ENCODE measurements at regions not wholly inside any gene's neighbourhood (a gene's known extent, or its start where the extent isn't known, plus 50 kb on each side); places are given as distances from the start of the nearest gene placed in this dataset.

GRCh38 chr9:108709997-108710396 is 145.8 kb downstream of the ACTL7B start:
- Histone ChIP-seq H3K4me3 (no peak overlapping the region), H3K4me1 (no peaks in the 10 kb centered on the region), H3K36me3 (no peaks in the 10 kb centered on the region), H3K27me3 (no peaks in the 10 kb centered on the region), H3K9me3 (no peaks in the 10 kb centered on the region), H3K27ac (peak overlapping the region in 3 of 4 donors; percentile 27 to 57 (median 54))
- DNase-seq, result no peak
- WGBS, 2 donors, result 87 to 96% methylated on average over 1 of the region's 1 CpG
- intact Hi-C loops (cut with DNase I), result no loop called here
- TF ChIP-seq, protein P1, sequence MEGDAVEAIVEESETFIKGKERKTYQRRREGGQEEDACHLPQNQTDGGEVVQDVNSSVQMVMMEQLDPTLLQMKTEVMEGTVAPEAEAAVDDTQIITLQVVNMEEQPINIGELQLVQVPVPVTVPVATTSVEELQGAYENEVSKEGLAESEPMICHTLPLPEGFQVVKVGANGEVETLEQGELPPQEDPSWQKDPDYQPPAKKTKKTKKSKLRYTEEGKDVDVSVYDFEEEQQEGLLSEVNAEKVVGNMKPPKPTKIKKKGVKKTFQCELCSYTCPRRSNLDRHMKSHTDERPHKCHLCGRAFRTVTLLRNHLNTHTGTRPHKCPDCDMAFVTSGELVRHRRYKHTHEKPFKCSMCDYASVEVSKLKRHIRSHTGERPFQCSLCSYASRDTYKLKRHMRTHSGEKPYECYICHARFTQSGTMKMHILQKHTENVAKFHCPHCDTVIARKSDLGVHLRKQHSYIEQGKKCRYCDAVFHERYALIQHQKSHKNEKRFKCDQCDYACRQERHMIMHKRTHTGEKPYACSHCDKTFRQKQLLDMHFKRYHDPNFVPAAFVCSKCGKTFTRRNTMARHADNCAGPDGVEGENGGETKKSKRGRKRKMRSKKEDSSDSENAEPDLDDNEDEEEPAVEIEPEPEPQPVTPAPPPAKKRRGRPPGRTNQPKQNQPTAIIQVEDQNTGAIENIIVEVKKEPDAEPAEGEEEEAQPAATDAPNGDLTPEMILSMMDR (IDR thresholded peaks at IDR 0.05), result no peak
- TF ChIP-seq POLR2AphosphoS5 (IDR thresholded peaks at IDR 0.05) (peak in 1 of 4 donors; percentile 17), EP300 (IDR thresholded peaks at IDR 0.05) (peak in 2 of 4 donors; percentile 22 to 33)

GRCh38 chr9:108709126-108709525 is 146.7 kb downstream of the ACTL7B start:
- no peaks in the 10 kb centered on the region for H3K9me3 ChIP-seq
- no peaks in the 10 kb centered on the region for H3K27me3 ChIP-seq
- intact Hi-C loops (cut with DNase I), result no loop called here
- H3K36me3 ChIP-seq, result no peaks in the 10 kb centered on the region
- peak overlapping the region; percentile 31 to 57 (median 51) for H3K27ac ChIP-seq
- TF ChIP-seq EP300 (IDR thresholded peaks at IDR 0.05), result no peak
- no peak for DNase-seq
- no peaks in the 10 kb centered on the region for H3K4me1 ChIP-seq
- H3K4me3 ChIP-seq, result no peak overlapping the region

- H3K27ac ChIP-seq, result peak overlapping the region in 1 of 4 donors; percentile 57
- TF ChIP-seq EP300 (IDR thresholded peaks at IDR 0.05) (peak in 1 of 4 donors; percentile 53), POLR2AphosphoS5 (IDR thresholded peaks at IDR 0.05) (peak in 2 of 4 donors; percentile 34 to 39), POLR2A (IDR thresholded peaks at IDR 0.05) (no peak)
- TF ChIP-seq, protein P1 (IDR thresholded peaks at IDR 0.05), result no peak
- H3K4me3 ChIP-seq, result no peak overlapping the region
- H3K27me3 ChIP-seq, result no peaks in the 10 kb centered on the region
- no peaks in the 10 kb centered on the region for H3K36me3 ChIP-seq
- WGBS, 2 donors, result 90 to 92% methylated on average over 9 of the region's 9 CpGs
- no peaks in the 10 kb centered on the region for H3K4me1 ChIP-seq
- no peaks in the 10 kb centered on the region for H3K9me3 ChIP-seq
- peak; percentile 84 for DNase-seq
- intact Hi-C loops (cut with DNase I), result no loop called here
Measured at GRCh38 chr9:108708448-108708847, 147.3 kb downstream of the ACTL7B start.

GRCh38 chr9:108707120-108707519 is 148.7 kb downstream of the ACTL7B start:
- H3K27ac ChIP-seq, result peak overlapping the region in 2 of 4 donors; percentile 18 to 35

GRCh38 chr9:108704156-108704852 is 151.5 kb downstream of the ACTL7B start:
- Histone ChIP-seq H3K9me3 (no peaks in the 10 kb centered on the region), H3K27me3 (no peaks in the 10 kb centered on the region), H3K27ac (peak overlapping the region in 1 of 4 donors; percentile 20), H3K4me1 (no peaks in the 10 kb centered on the region), H3K36me3 (no peaks in the 10 kb centered on the region), H3K4me3 (no peak overlapping the region)
- 84 to 88% methylated on average over 4 of the region's 4 CpGs for WGBS, 2 donors
- DNase-seq, result no peak
- TF ChIP-seq, protein P1 (IDR thresholded peaks at IDR 0.05), result no peak
- TF ChIP-seq EP300 (IDR thresholded peaks at IDR 0.05), result no peak
- intact Hi-C loops (cut with DNase I), result no loop called here

More at GRCh38 chr9:108707120-108707519, 148.7 kb downstream of the ACTL7B start:
- intact Hi-C loops (cut with DNase I), result no loop called here
- no peaks in the 10 kb centered on the region for H3K36me3 ChIP-seq
- whole genome bisulfite sequencing, 2 donors, result 73 to 84% methylated on average over 3 of the region's 3 CpGs
- no peaks in the 10 kb centered on the region for H3K9me3 ChIP-seq
- H3K4me3 ChIP-seq, result no peak overlapping the region
- no peak for DNase-seq
- TF ChIP-seq POLR2A (IDR thresholded peaks at IDR 0.05) (no peak), POLR2AphosphoS5 (IDR thresholded peaks at IDR 0.05) (no peak), EP300 (IDR thresholded peaks at IDR 0.05) (no peak)
- TF ChIP-seq, protein P1 (IDR thresholded peaks at IDR 0.05), result no peak
- H3K27me3 ChIP-seq, result no peaks in the 10 kb centered on the region
- no peaks in the 10 kb centered on the region for H3K4me1 ChIP-seq
